ENCODE measurements at regions not wholly inside any gene's neighbourhood (a gene's known extent, or its start where the extent isn't known, plus 50 kb on each side); places are given as distances from the start of the nearest gene placed in this dataset.

DNA sequence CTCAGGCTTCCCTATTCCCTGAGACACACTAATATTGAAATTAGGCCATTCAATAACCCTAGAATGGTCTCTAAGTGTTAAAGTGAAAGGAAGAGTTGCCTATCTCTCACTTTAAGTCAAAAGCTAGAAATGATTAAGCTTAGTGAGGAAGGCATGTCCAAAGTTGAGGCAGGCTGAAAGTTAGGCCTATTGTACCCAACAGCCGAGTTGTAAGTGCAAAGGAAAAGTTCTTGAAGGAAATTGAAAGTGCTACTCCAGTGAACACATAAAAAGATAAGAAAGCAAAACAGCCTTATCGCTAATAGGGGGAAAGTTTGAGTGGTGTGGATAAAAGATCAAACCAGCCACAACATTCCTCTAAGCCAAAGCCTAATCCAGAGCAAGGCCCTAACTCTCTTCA lies 117.9 kb upstream of the SPATA12 start:
- intact Hi-C loops (cut with DNase I; ENCODE audit: low total_unique reads) = no loop called here
- no peak for DNase-seq
- Histone ChIP-seq H3K27me3 (no peaks in the 10 kb centered on the region), H3K4me1 (no peaks in the 10 kb centered on the region), H3K36me3 (no peaks in the 10 kb centered on the region), H3K4me3 (no peak overlapping the region), H3K9me3 (peaks cover 0 to 17% (median 9%) of the 10 kb centered on the region in 3 donors), H3K27ac (no peak overlapping the region)
- TF ChIP-seq, protein P1, sequence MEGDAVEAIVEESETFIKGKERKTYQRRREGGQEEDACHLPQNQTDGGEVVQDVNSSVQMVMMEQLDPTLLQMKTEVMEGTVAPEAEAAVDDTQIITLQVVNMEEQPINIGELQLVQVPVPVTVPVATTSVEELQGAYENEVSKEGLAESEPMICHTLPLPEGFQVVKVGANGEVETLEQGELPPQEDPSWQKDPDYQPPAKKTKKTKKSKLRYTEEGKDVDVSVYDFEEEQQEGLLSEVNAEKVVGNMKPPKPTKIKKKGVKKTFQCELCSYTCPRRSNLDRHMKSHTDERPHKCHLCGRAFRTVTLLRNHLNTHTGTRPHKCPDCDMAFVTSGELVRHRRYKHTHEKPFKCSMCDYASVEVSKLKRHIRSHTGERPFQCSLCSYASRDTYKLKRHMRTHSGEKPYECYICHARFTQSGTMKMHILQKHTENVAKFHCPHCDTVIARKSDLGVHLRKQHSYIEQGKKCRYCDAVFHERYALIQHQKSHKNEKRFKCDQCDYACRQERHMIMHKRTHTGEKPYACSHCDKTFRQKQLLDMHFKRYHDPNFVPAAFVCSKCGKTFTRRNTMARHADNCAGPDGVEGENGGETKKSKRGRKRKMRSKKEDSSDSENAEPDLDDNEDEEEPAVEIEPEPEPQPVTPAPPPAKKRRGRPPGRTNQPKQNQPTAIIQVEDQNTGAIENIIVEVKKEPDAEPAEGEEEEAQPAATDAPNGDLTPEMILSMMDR (IDR thresholded peaks at IDR 0.05) = no peak

DNA sequence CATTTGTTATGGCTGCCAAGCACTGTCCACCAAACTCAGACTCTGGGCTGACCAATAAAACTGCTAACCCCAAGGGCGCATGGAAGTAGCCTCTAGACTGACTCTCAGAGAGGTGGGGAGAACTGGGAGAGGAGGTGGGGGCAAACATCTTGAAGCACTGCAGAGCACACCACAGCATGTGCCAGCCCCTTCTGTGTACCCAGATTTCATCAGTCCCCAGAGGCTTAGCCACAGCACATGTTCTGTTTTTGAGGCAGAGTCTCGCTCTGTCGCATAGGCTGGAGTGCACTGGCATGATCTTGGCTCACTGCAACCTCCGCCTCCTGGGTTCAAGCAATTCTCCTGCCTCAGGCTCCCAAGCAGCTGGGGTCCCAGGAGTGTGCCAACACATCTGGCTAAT lies 119.5 kb upstream of the SPATA12 start:
- TF ChIP-seq, protein P1 (IDR thresholded peaks at IDR 0.05) = no peak
- intact Hi-C loops (cut with DNase I; ENCODE audit: low total_unique reads) = no loop called here

DNA sequence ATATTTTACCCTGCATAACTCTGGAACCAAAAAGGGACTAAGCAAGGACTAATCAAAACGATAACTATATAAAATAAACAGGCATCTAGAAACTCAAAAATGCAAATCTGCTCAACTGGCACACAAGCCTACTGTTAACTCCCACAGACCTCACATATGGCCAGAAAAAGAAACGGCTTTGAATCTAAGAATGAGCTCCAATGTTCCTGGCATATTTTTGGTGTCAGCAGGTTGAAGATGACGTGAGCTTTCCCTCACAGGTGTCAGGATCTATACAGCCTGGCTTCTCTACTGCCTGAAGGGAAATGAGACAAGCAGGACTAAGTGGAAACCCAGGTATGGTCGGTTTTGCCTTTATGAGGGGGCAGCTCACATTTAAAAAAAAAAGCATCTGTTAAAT lies 120.1 kb upstream of the SPATA12 start:
- intact Hi-C loops (cut with DNase I; ENCODE audit: low total_unique reads) = no loop called here
- Histone ChIP-seq H3K36me3 (no peaks in the 10 kb centered on the region), H3K27ac (no peak overlapping the region), H3K9me3 (peaks cover 0 to 6% (median 5%) of the 10 kb centered on the region in 3 donors), H3K4me1 (no peaks in the 10 kb centered on the region), H3K27me3 (no peaks in the 10 kb centered on the region), H3K4me3 (no peak overlapping the region)
- DNase-seq = no peak
- TF ChIP-seq, protein P1 (IDR thresholded peaks at IDR 0.05) = no peak

More for the DNA sequence above, 119.5 kb upstream of the SPATA12 start:
- no peak for DNase-seq
- no peaks in the 10 kb centered on the region for H3K27me3 ChIP-seq
- H3K4me1 ChIP-seq = no peaks in the 10 kb centered on the region
- H3K9me3 ChIP-seq = peaks cover 0 to 9% (median 9%) of the 10 kb centered on the region in 3 donors
- H3K4me3 ChIP-seq = no peak overlapping the region
- no peak overlapping the region for H3K27ac ChIP-seq
- no peaks in the 10 kb centered on the region for H3K36me3 ChIP-seq

DNA sequence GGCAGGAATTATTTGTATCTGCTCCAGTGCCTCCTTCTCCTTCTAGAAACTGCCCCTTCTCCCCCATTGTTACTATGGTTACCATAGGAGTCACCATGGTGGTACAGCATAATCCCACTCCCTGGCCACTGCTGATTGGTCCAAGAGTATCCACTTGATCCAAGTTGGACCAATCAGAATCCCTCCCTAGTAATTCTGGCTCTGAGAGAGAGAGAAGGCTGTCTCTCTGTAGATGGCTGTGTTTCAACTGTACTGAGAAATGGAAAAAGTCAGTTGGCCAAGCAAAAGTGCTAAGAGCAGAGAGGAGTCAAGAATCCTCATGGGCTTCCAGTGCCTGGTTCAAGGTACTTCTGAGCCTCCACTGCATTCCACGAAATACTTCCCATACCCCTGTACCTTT lies 120.6 kb upstream of the SPATA12 start:
- H3K27me3 ChIP-seq = no peaks in the 10 kb centered on the region
- TF ChIP-seq, protein P1 (IDR thresholded peaks at IDR 0.05) = no peak
- H3K36me3 ChIP-seq = no peaks in the 10 kb centered on the region
- no peak for DNase-seq
- intact Hi-C loops (cut with DNase I; ENCODE audit: low total_unique reads) = no loop called here
- H3K4me1 ChIP-seq = no peaks in the 10 kb centered on the region
- peaks cover 0 to under 1% (median 0%) of the 10 kb centered on the region in 3 donors for H3K9me3 ChIP-seq
- no peak overlapping the region for H3K4me3 ChIP-seq
- no peak overlapping the region for H3K27ac ChIP-seq

DNA sequence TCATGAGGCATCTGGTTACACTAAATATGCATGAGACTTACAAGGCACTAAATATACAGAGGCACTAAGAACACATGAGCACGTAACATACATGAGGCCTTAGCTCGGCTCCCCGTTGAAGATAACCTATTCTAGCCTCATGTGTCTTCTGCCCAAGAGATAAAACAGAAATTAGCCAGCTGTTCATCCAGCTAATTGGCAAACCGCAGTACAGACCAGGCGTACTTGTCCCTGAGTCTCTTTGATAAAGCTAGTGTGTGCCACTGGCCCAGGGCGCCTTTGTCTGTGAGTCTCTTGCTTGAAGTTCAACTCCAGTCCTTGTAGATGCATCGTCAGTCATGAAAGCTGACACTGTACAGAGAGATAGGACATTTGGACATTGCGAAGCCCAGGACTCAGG lies 121.9 kb upstream of the SPATA12 start:
- DNase-seq = no peak
- TF ChIP-seq, protein P1 (IDR thresholded peaks at IDR 0.05) = no peak
- Histone ChIP-seq H3K27ac (no peak overlapping the region), H3K27me3 (no peaks in the 10 kb centered on the region), H3K4me1 (no peaks in the 10 kb centered on the region), H3K9me3 (no peaks in the 10 kb centered on the region), H3K36me3 (no peaks in the 10 kb centered on the region), H3K4me3 (no peak overlapping the region)
- intact Hi-C loops (cut with DNase I; ENCODE audit: low total_unique reads) = no loop called here

DNA sequence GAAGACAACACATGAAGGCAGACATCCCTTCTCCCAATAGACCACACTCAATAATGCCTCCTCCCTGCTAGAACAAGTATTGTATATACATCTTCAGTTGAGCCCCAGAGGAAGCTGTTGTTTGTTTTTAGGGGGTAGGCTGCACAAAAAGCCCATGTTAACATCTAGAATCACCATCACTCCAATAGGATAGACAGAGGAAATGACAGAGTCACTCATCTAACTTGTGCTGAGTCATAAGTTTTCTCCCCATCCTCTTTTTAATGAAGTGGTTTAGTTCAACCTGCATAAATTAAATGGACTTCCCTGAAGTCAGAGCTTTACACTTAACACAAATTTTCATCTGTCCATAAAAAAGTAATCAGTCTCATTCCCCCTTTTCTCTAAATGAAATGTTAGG lies 122.9 kb upstream of the SPATA12 start:
- Histone ChIP-seq H3K27ac (no peak overlapping the region), H3K36me3 (no peaks in the 10 kb centered on the region), H3K4me3 (no peak overlapping the region), H3K9me3 (no peaks in the 10 kb centered on the region), H3K27me3 (no peaks in the 10 kb centered on the region), H3K4me1 (no peaks in the 10 kb centered on the region)
- intact Hi-C loops (cut with DNase I; ENCODE audit: low total_unique reads) = no loop called here
- DNase-seq = no peak
- TF ChIP-seq, protein P1 (IDR thresholded peaks at IDR 0.05) = no peak
